OCI-LY3 (cell line): ENCODE measurements at regions not wholly inside any gene's neighbourhood (a gene's known extent, or its start where the extent isn't known, plus 50 kb on each side); places are given as distances from the start of the nearest gene placed in this dataset.

ENCODE experiments used
- EZH2phosphoT487 ChIP-seq: fragments of 200-600 bp; shearing (Covaris generic); IDR thresholded peaks from 2 replicates; pipeline ENCODE4 v1.6.1; 2018; ENCODE audit warnings: antibody characterized with exemption, mixed run types, low read depth
- TF ChIP-seq, protein P1 (sequence below): fragments of 200-600, 300-600 bp; sonication (generic); IDR thresholded peaks from 2 replicates; pipeline ENCODE4 v1.5.1; 2014; ENCODE audit warnings: antibody characterized with exemption, low read length, low read depth

DNA sequence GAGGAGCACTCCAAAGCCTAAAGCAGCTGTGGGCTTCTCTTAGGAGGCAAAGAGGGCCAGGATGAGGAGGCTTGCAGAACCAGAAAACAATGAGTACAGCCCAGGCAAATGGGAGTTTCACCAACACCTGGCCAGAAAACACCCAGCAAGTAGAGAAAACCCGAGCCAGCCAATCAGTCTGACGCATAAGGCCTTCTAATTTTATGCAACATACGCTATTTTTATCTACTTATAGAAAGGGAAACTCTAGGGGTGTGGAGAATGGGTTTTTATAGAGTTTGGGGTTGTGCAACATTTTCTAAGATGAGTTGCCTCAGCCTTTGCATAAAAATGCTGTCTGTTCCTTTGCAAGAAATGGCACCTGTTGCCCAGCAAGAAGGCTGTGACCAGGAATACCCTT, 529.0 kb upstream of the CDH5 start:
- TF ChIP-seq, protein P1, sequence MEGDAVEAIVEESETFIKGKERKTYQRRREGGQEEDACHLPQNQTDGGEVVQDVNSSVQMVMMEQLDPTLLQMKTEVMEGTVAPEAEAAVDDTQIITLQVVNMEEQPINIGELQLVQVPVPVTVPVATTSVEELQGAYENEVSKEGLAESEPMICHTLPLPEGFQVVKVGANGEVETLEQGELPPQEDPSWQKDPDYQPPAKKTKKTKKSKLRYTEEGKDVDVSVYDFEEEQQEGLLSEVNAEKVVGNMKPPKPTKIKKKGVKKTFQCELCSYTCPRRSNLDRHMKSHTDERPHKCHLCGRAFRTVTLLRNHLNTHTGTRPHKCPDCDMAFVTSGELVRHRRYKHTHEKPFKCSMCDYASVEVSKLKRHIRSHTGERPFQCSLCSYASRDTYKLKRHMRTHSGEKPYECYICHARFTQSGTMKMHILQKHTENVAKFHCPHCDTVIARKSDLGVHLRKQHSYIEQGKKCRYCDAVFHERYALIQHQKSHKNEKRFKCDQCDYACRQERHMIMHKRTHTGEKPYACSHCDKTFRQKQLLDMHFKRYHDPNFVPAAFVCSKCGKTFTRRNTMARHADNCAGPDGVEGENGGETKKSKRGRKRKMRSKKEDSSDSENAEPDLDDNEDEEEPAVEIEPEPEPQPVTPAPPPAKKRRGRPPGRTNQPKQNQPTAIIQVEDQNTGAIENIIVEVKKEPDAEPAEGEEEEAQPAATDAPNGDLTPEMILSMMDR: no peak
- TF ChIP-seq EZH2phosphoT487: no peak
